HEK293T (cell line): ENCODE measurements at regions not wholly inside any gene's neighbourhood (a gene's known extent, or its start where the extent isn't known, plus 50 kb on each side); places are given as distances from the start of the nearest gene placed in this dataset.

Experiments used
- ELF4 ChIP-seq: fragments of 450-650 bp; IDR thresholded peaks from 2 replicates; pipeline ENCODE4 v1.6.1; 2017; ENCODE audit warnings: antibody characterized with exemption
- FOXM1 ChIP-seq: fragments of 450-650 bp; IDR thresholded peaks from 2 replicates; pipeline ENCODE4 v1.6.1; 2017; ENCODE audit warnings: mild to moderate bottlenecking, borderline replicate concordance
- HDGF ChIP-seq: fragments of 450-650 bp; IDR thresholded peaks from 2 replicates; pipeline ENCODE4 v1.6.1; 2017; ENCODE audit warnings: antibody characterized with exemption, borderline replicate concordance
- NFRKB ChIP-seq: fragments of 450-650 bp; IDR thresholded peaks from 2 replicates; pipeline ENCODE4 v1.6.1; 2016; ENCODE audit warnings: mild to moderate bottlenecking, moderate library complexity
- SP1 ChIP-seq: fragments of 450-650 bp; IDR thresholded peaks from 2 replicates; pipeline ENCODE4 v1.6.1; 2017
- SUZ12 ChIP-seq: fragments of 450-650 bp; IDR thresholded peaks from 2 replicates; pipeline ENCODE4 v1.6.1; 2016; ENCODE audit warnings: mild to moderate bottlenecking
- TARDBP ChIP-seq: fragments of 450-650 bp; IDR thresholded peaks from 2 replicates; pipeline ENCODE4 v1.6.1; 2016
- ZNF384 ChIP-seq: fragments of 450-650 bp; IDR thresholded peaks from 2 replicates; pipeline ENCODE4 v1.6.1; 2016

GRCh38 chrX:131869182-131869581 is 153.9 kb upstream of the STK26 start:
- TF ChIP-seq ZNF384 (no peak), SUZ12 (no peak), NFRKB (no peak), FOXM1 (no peak), SP1 (no peak), HDGF (no peak), ELF4 (no peak), TARDBP (no peak)
